Keratinocyte (primary cell): ENCODE measurements at regions not wholly inside any gene's neighbourhood (a gene's known extent, or its start where the extent isn't known, plus 50 kb on each side); places are given as distances from the start of the nearest gene placed in this dataset.

Experiments used
- DNase-seq: peaks from one replicate; pipeline ENCODE4 v3.0.0-alpha.2; 2011; ENCODE audit warnings: low read depth, missing footprints, low spot score
- FAIRE-seq: peaks from 2 replicates; lab custom pipeline; 2011; peaks lifted over from hg19 to GRCh38; lab: Jason Lieb, UNC
- H2AFZ ChIP-seq: 2 replicates; pipeline ENCODE4 v1.6.0; 2012; ENCODE audit warnings: low read length, control low read depth, inconsistent platforms; ENCODE audit not compliant: control insufficient read depth
- H3K27ac ChIP-seq: 2 replicates; pipeline ENCODE4 v1.5.1; 2011; ENCODE audit warnings: low read length; ENCODE audit not compliant: control insufficient read depth, insufficient read depth
- H3K27me3 ChIP-seq: 3 replicates; pipeline ENCODE4 v1.6.0; 2011; ENCODE audit warnings: low read length; ENCODE audit not compliant: control insufficient read depth, insufficient read depth; ENCODE audit errors: extremely low read depth
- H3K36me3 ChIP-seq, 2 experiments: 2 replicates in 1 of 2; 3 replicates in 1 of 2; pipeline ENCODE4 v1.5.1; 2011; ENCODE audit warnings: low read length in 2 of 2, mild to moderate bottlenecking in 1 of 2; ENCODE audit not compliant: control insufficient read depth in 2 of 2, insufficient read depth in 2 of 2; ENCODE audit errors: extremely low read depth in 1 of 2
- H3K4me1 ChIP-seq: 3 replicates; pipeline ENCODE4 v1.5.1; 2011; ENCODE audit warnings: low read length; ENCODE audit not compliant: control insufficient read depth, insufficient read depth; ENCODE audit errors: extremely low read depth
- H3K4me2 ChIP-seq: 3 replicates; pipeline ENCODE4 v1.6.0; 2011; ENCODE audit warnings: low read depth, low read length; ENCODE audit not compliant: control insufficient read depth, insufficient read depth; ENCODE audit errors: extremely low read depth
- H3K4me3 ChIP-seq, 3 experiments: fragments of 200-600 bp in 1 of 3; sonication (generic) in 1 of 3; 2 replicates in 2 of 3; 3 replicates in 1 of 3; pipeline ENCODE4 v1.5.1; 2011 to 2016; ENCODE audit warnings: low read length in 3 of 3, mild to moderate bottlenecking in 3 of 3, control low read depth in 2 of 3, inconsistent platforms in 1 of 3, low read depth in 1 of 3, mixed read lengths in 1 of 3, mixed run types in 1 of 3, moderate library complexity in 1 of 3; ENCODE audit not compliant: control insufficient read depth in 2 of 3, insufficient read depth in 2 of 3; ENCODE audit errors: extremely low read depth in 1 of 3
- H3K79me2 ChIP-seq: 2 replicates; pipeline ENCODE4 v1.6.0; 2012; ENCODE audit warnings: low read length; ENCODE audit not compliant: control insufficient read depth, insufficient read depth
- H3K9ac ChIP-seq: 3 replicates; pipeline ENCODE4 v1.6.0; 2011; ENCODE audit warnings: low read length; ENCODE audit not compliant: control insufficient read depth, insufficient read depth; ENCODE audit errors: extremely low read depth
- H3K9me1 ChIP-seq: 3 replicates; pipeline ENCODE4 v1.6.0; 2011; ENCODE audit warnings: low read length; ENCODE audit not compliant: control insufficient read depth, insufficient read depth; ENCODE audit errors: extremely low read depth
- H3K9me3 ChIP-seq: 2 replicates; pipeline ENCODE4 v1.5.1; 2012; ENCODE audit warnings: low read depth, low read length; ENCODE audit not compliant: control insufficient read depth
- H4K20me1 ChIP-seq: 3 replicates; pipeline ENCODE4 v1.6.0; 2011; ENCODE audit warnings: low read length; ENCODE audit not compliant: control insufficient read depth, insufficient read depth; ENCODE audit errors: extremely low read depth
- CTCF ChIP-seq, 3 experiments: IDR thresholded peaks in 1 of 3; conservative IDR thresholded peaks in 1 of 3; optimal IDR thresholded peaks in 1 of 3; 2 replicates in 2 of 3; 3 replicates in 1 of 3; pipeline versions ENCODE3 to v1.5.1; 2011; ENCODE audit warnings: low read length in 3 of 3, mild to moderate bottlenecking in 3 of 3, moderate library complexity in 2 of 3, control low read depth in 1 of 3, inconsistent platforms in 1 of 3; ENCODE audit not compliant: insufficient read depth in 2 of 3; ENCODE audit errors: extremely low read depth in 1 of 3
- EZH2 ChIP-seq: IDR thresholded peaks from one replicate; pipeline ENCODE4 v1.6.1; 2012; ENCODE audit warnings: inconsistent platforms, mild to moderate bottlenecking, low read length, moderate library complexity
- dilution Hi-C: fragments of 300-500 bp; cut with MboI; formaldehyde crosslinking; loops from one replicate; pipeline ENCODE4 v1.7.0; 2020; ENCODE audit warnings: low sequenced_read_pairs; ENCODE audit not compliant: extremely low pct_ligation_motif_present

GRCh38 chr16:9596788-9597187, 505.3 kb downstream of the HAPSTR1 start:
- Histone ChIP-seq H3K27ac (no peak overlapping the region), H3K27me3 (no peaks in the 10 kb centered on the region), H3K4me1 (no peaks in the 10 kb centered on the region), H3K4me2 (no peak overlapping the region), H3K79me2 (no peaks in the 10 kb centered on the region), H4K20me1 (no peaks in the 10 kb centered on the region), H3K9ac (no peak overlapping the region), H3K9me1 (no peaks in the 10 kb centered on the region), H3K4me3 (no peak overlapping the region), H2AFZ (no peak overlapping the region), H3K9me3 (no peaks in the 10 kb centered on the region), H3K36me3 (no peaks in the 10 kb centered on the region)
- no peak for TF ChIP-seq EZH2
- no peak for TF ChIP-seq CTCF (optimal IDR thresholded peaks at IDR 0.05 in 1 of 3, IDR thresholded peaks at IDR 0.05 in 1 of 3, conservative IDR thresholded peaks at IDR 0.05 in 1 of 3; ENCODE audit: extremely low read depth in 1 of 3, insufficient read depth in 2 of 3, low read length in 3 of 3)
- DNase-seq (no peak), FAIRE-seq (no peak)
- dilution Hi-C loops = no loop called here

- H3K4me1 ChIP-seq = no peaks in the 10 kb centered on the region
- no peaks in the 10 kb centered on the region for H3K9me1 ChIP-seq
- no peak overlapping the region for H2AFZ ChIP-seq
- no peak overlapping the region for H3K9ac ChIP-seq
- DNase-seq = no peak
- H3K36me3 ChIP-seq = no peaks in the 10 kb centered on the region
- no peaks in the 10 kb centered on the region for H3K79me2 ChIP-seq
- peaks cover under 1% of the 10 kb centered on the region for H3K9me3 ChIP-seq
- no peak overlapping the region for H3K4me2 ChIP-seq
- dilution Hi-C loops = no loop called here
- no peak overlapping the region for H3K27ac ChIP-seq
- H3K4me3 ChIP-seq = no peak overlapping the region
- no peaks in the 10 kb centered on the region for H3K27me3 ChIP-seq
- no peak for FAIRE-seq
- TF ChIP-seq CTCF (optimal IDR thresholded peaks at IDR 0.05 in 1 of 3, IDR thresholded peaks at IDR 0.05 in 1 of 3, conservative IDR thresholded peaks at IDR 0.05 in 1 of 3; ENCODE audit: extremely low read depth in 1 of 3, insufficient read depth in 2 of 3, low read length in 3 of 3) = no peak
- TF ChIP-seq EZH2 = no peak
- no peaks in the 10 kb centered on the region for H4K20me1 ChIP-seq
Observed at GRCh38 chr16:9597967-9598730, 506.7 kb downstream of the HAPSTR1 start.
